ENCODE measurements at regions not wholly inside any gene's neighbourhood (a gene's known extent, or its start where the extent isn't known, plus 50 kb on each side); places are given as distances from the start of the nearest gene placed in this dataset.

GRCh38 chr1:172732427-172732826 is 73.5 kb downstream of the FASLG start:
- intact Hi-C loops (cut with DNase I; ENCODE audit: low total_unique reads): no loop called here
- H3K4me3 ChIP-seq: no peak overlapping the region
- no peak for DNase-seq (ENCODE audit: low spot score in 2 of 2)
- H3K36me3 ChIP-seq: no peaks in the 10 kb centered on the region
- TF ChIP-seq CTCF (IDR thresholded peaks at IDR 0.05): no peak
- TF ChIP-seq POLR2AphosphoS5 (IDR thresholded peaks at IDR 0.05): no peak
- no peak for TF ChIP-seq POLR2A (IDR thresholded peaks at IDR 0.05)
- no peak overlapping the region for H3K27ac ChIP-seq
- no peaks in the 10 kb centered on the region for H3K4me1 ChIP-seq
- peaks cover 0 to 5% of the 10 kb centered on the region in 2 donors for H3K9me3 ChIP-seq
- no peaks in the 10 kb centered on the region for H3K27me3 ChIP-seq

- H3K27ac ChIP-seq: no peak overlapping the region
- TF ChIP-seq CTCF (IDR thresholded peaks at IDR 0.05) (no peak), POLR2A (IDR thresholded peaks at IDR 0.05) (no peak), POLR2AphosphoS5 (IDR thresholded peaks at IDR 0.05) (no peak)
- no peaks in the 10 kb centered on the region for H3K27me3 ChIP-seq
- H3K4me1 ChIP-seq: no peaks in the 10 kb centered on the region
- no peaks in the 10 kb centered on the region for H3K36me3 ChIP-seq
- intact Hi-C loops (cut with DNase I; ENCODE audit: low total_unique reads): no loop called here
- no peak for DNase-seq (ENCODE audit: low spot score in 2 of 2)
- H3K4me3 ChIP-seq: no peak overlapping the region
- peaks cover 0 to 2% of the 10 kb centered on the region in 2 donors for H3K9me3 ChIP-seq
These were observed 74.9 kb downstream of the FASLG start for GRCh38 chr1:172733815-172734214.

- intact Hi-C loops (cut with DNase I; ENCODE audit: low total_unique reads): no loop called here
- Histone ChIP-seq H3K4me1 (no peaks in the 10 kb centered on the region), H3K27me3 (no peaks in the 10 kb centered on the region), H3K9me3 (no peaks in the 10 kb centered on the region), H3K4me3 (no peak overlapping the region), H3K36me3 (no peaks in the 10 kb centered on the region), H3K27ac (no peak overlapping the region)
- no peak for TF ChIP-seq POLR2A (IDR thresholded peaks at IDR 0.05)
- no peak for TF ChIP-seq CTCF (IDR thresholded peaks at IDR 0.05)
- TF ChIP-seq POLR2AphosphoS5 (IDR thresholded peaks at IDR 0.05): no peak
- no peak for DNase-seq (ENCODE audit: low spot score in 2 of 2)
These were observed 79.5 kb downstream of the FASLG start for GRCh38 chr1:172738389-172738788.

GRCh38 chr1:172742599-172743500 is 83.9 kb downstream of the FASLG start:
- H3K4me1 ChIP-seq: no peaks in the 10 kb centered on the region
- no peak overlapping the region for H3K27ac ChIP-seq
- DNase-seq (ENCODE audit: low spot score in 2 of 2): no peak
- no peaks in the 10 kb centered on the region for H3K27me3 ChIP-seq
- H3K36me3 ChIP-seq: no peaks in the 10 kb centered on the region
- TF ChIP-seq CTCF (IDR thresholded peaks at IDR 0.05) (peak in 2 of 3 donors; percentile 55 to 71), POLR2AphosphoS5 (IDR thresholded peaks at IDR 0.05) (no peak), POLR2A (IDR thresholded peaks at IDR 0.05) (no peak)
- intact Hi-C loops (cut with DNase I; ENCODE audit: low total_unique reads): loop anchor here (10.0 kb wide), 1 partner anchor 682 kb away; no protein-coding TSS in a partner anchor
- H3K4me3 ChIP-seq: no peak overlapping the region
- H3K9me3 ChIP-seq: no peaks in the 10 kb centered on the region

GRCh38 chr1:172745014-172745413 is 86.1 kb downstream of the FASLG start:
- intact Hi-C loops (cut with DNase I; ENCODE audit: low total_unique reads): loop anchor here (10.0 kb wide), 1 partner anchor 680 kb away; no protein-coding TSS in a partner anchor
- H3K4me1 ChIP-seq: no peaks in the 10 kb centered on the region
- H3K36me3 ChIP-seq: no peaks in the 10 kb centered on the region
- TF ChIP-seq POLR2AphosphoS5 (IDR thresholded peaks at IDR 0.05) (no peak), CTCF (IDR thresholded peaks at IDR 0.05) (peak; percentile 37 to 70 (median 69))
- no peaks in the 10 kb centered on the region for H3K27me3 ChIP-seq
- H3K27ac ChIP-seq: no peak overlapping the region
- H3K9me3 ChIP-seq: no peaks in the 10 kb centered on the region
- no peak overlapping the region for H3K4me3 ChIP-seq
- no peak for DNase-seq (ENCODE audit: low spot score in 2 of 2)

All from breast epithelium (tissue), 4 donors.